Endothelial cell of umbilical vein (primary cell): ENCODE measurements at regions not wholly inside any gene's neighbourhood (a gene's known extent, or its start where the extent isn't known, plus 50 kb on each side); places are given as distances from the start of the nearest gene placed in this dataset.

Experiments
- BruUV-seq: library from RNA; stranded (reverse); fragments of 400-500 nt; replicated peaks from 2 replicates; lab custom pipeline; 2021; lab: Mats Ljungman, UMichigan
- CTCF ChIA-PET: fragments of 300-600, 350-600 bp; sonication (Branson Sonifier 250); formaldehyde crosslinking; loops from one replicate; lab custom pipeline; 2021; ENCODE audit warnings: antibody characterized with exemption, inconsistent platforms; lab: Charles Lee
- POLR2A ChIA-PET: fragments of 300-600, 350-600 bp; sonication (Branson Sonifier 250); formaldehyde crosslinking; loops from one replicate; lab custom pipeline; 2021; ENCODE audit warnings: antibody characterized with exemption, inconsistent platforms; lab: Charles Lee
- DNase-seq: peaks from one replicate; pipeline ENCODE4 v3.0.0-alpha.2; 2011; ENCODE audit warnings: low read depth, low spot score
- FAIRE-seq: peaks from 2 replicates; lab custom pipeline; 2011; peaks lifted over from hg19 to GRCh38; lab: Jason Lieb, UNC
- H2AFZ ChIP-seq: 2 replicates; pipeline ENCODE4 v1.6.0; 2012; ENCODE audit warnings: low read depth, low read length, control low read depth, inconsistent platforms
- H3K27ac ChIP-seq: 2 replicates; pipeline ENCODE4 v1.5.1; 2011; ENCODE audit warnings: low read depth, mild to moderate bottlenecking, control low read depth, low read length, moderate library complexity; ENCODE audit not compliant: insufficient read depth
- H3K27me3 ChIP-seq, 2 experiments: 2 replicates each; pipeline versions ENCODE4 v1.6.0 to v1.6.1; 2011; ENCODE audit warnings: low read length in 2 of 2, mixed read lengths in 1 of 2; ENCODE audit not compliant: control insufficient read depth in 2 of 2, insufficient read depth in 2 of 2
- H3K36me3 ChIP-seq, 2 experiments: 2 replicates in 1 of 2; 3 replicates in 1 of 2; pipeline ENCODE4 v1.5.1; 2011; ENCODE audit warnings: low read length in 2 of 2, mild to moderate bottlenecking in 1 of 2, moderate library complexity in 1 of 2; ENCODE audit not compliant: control insufficient read depth in 2 of 2, insufficient read depth in 2 of 2; ENCODE audit errors: extremely low read depth in 1 of 2
- H3K4me1 ChIP-seq: 3 replicates; pipeline ENCODE4 v1.5.1; 2011; ENCODE audit warnings: mild to moderate bottlenecking, low read length; ENCODE audit not compliant: control insufficient read depth, insufficient read depth; ENCODE audit errors: extremely low read depth
- H3K4me2 ChIP-seq: 2 replicates; pipeline ENCODE4 v1.6.1; 2011; ENCODE audit warnings: low read length, control low read depth, mixed read lengths; ENCODE audit not compliant: insufficient read depth
- H3K4me3 ChIP-seq, 3 experiments: fragments of 200-600 bp in 1 of 3; sonication (generic), shearing (Covaris generic) in 1 of 3; replicated peaks in 1 of 3; 2 replicates each; pipeline ENCODE4 v1.5.1; 2011 to 2016; ENCODE audit warnings: control low read depth in 3 of 3, low read length in 3 of 3, mild to moderate bottlenecking in 2 of 3, inconsistent platforms in 1 of 3, low read depth in 1 of 3, moderate library complexity in 1 of 3; ENCODE audit not compliant: insufficient read depth in 1 of 3
- H3K79me2 ChIP-seq: 2 replicates; pipeline ENCODE4 v1.6.0; 2012; ENCODE audit warnings: low read length, inconsistent platforms; ENCODE audit not compliant: control insufficient read depth, insufficient read depth
- H3K9ac ChIP-seq: replicated peaks from 2 replicates; pipeline ENCODE3; 2011; ENCODE audit warnings: low read length, control low read depth; ENCODE audit not compliant: insufficient read depth; ENCODE audit errors: extremely low read depth
- H3K9me1 ChIP-seq: replicated peaks from 3 replicates; pipeline ENCODE4 v1.6.0; 2011; ENCODE audit warnings: mild to moderate bottlenecking, low read length; ENCODE audit not compliant: control insufficient read depth, insufficient read depth; ENCODE audit errors: extremely low read depth
- H3K9me3 ChIP-seq: replicated peaks from 2 replicates; pipeline ENCODE4 v1.5.1; 2012; ENCODE audit warnings: low read length, inconsistent platforms; ENCODE audit not compliant: control insufficient read depth, insufficient read depth
- H4K20me1 ChIP-seq: replicated peaks from 2 replicates; pipeline ENCODE3; 2011; ENCODE audit warnings: mild to moderate bottlenecking, low read length; ENCODE audit not compliant: control insufficient read depth, insufficient read depth; ENCODE audit errors: extremely low read depth
- CTCF ChIP-seq, 2 donors: IDR thresholded peaks; 1 replicate in 1 of 2; 2 replicates in 1 of 2; pipeline ENCODE4 v1.5.1; 2011; ENCODE audit warnings: low read length in 2 of 2, mild to moderate bottlenecking in 2 of 2, moderate library complexity in 2 of 2, control low read depth in 1 of 2, inconsistent platforms in 1 of 2, low read depth in 1 of 2; ENCODE audit not compliant: insufficient read depth in 1 of 2; ENCODE audit errors: extremely low read depth in 1 of 2
- EZH2 ChIP-seq: IDR thresholded peaks from 2 replicates; pipeline ENCODE4 v1.6.1; 2012; ENCODE audit warnings: borderline replicate concordance, low read depth, mild to moderate bottlenecking, moderate library complexity, low read length, inconsistent platforms; ENCODE audit not compliant: severe bottlenecking
- FOS ChIP-seq: IDR thresholded peaks from 2 replicates; pipeline ENCODE4 v1.6.1; 2011; ENCODE audit warnings: mild to moderate bottlenecking, low read length, moderate library complexity, borderline replicate concordance; ENCODE audit not compliant: insufficient read depth
- GATA2 ChIP-seq: IDR thresholded peaks from 2 replicates; pipeline ENCODE4 v1.7.0; 2011; ENCODE audit warnings: low read depth, mild to moderate bottlenecking, moderate library complexity, mixed read lengths, low read length; ENCODE audit not compliant: insufficient read length, insufficient read depth
- JUN ChIP-seq: IDR thresholded peaks from 2 replicates; pipeline ENCODE4 v1.6.1; 2011; ENCODE audit warnings: borderline replicate concordance, low read depth; ENCODE audit not compliant: insufficient read length, insufficient read depth
- MAX ChIP-seq: IDR thresholded peaks from 2 replicates; pipeline ENCODE4 v1.6.1; 2011; ENCODE audit not compliant: insufficient read depth, insufficient read length
- MYC ChIP-seq: IDR thresholded peaks from one replicate; pipeline ENCODE4 v1.6.1; 2011; ENCODE audit warnings: mild to moderate bottlenecking, low read depth, low read length
- POLR2A ChIP-seq: IDR thresholded peaks from 2 replicates; pipeline ENCODE4 v1.6.1; 2012; ENCODE audit warnings: low read depth, mild to moderate bottlenecking, control low read depth, low read length
- POLR2AphosphoS5 ChIP-seq: IDR thresholded peaks from 2 replicates; pipeline ENCODE4 v1.6.1; 2012; ENCODE audit warnings: low read depth, mild to moderate bottlenecking, control low read depth, low read length, moderate library complexity; ENCODE audit not compliant: insufficient read depth
- dilution Hi-C: fragments of 300-500 bp; cut with MboI; formaldehyde crosslinking; loops from one replicate; pipeline ENCODE4 v1.15.0; 2019; ENCODE audit warnings: low sequenced_read_pairs; ENCODE audit not compliant: extremely low pct_ligation_motif_present
- intact Hi-C: fragments of 100-400 bp; cut with micrococcal nuclease; formaldehyde crosslinking; loops from one replicate; pipeline ENCODE4 v1.10.0; 2022

GRCh38 chr1:43074709-43075108 is 97.4 kb downstream of the EBNA1BP2 start:
- no peaks in the 10 kb centered on the region for H3K27me3 ChIP-seq
- DNase-seq, result no peak
- no peaks in the 10 kb centered on the region for H3K79me2 ChIP-seq
- no peak overlapping the region for H3K4me2 ChIP-seq
- dilution Hi-C loops (loop anchor here (25.0 kb wide), 1 partner anchor 162 kb away; no protein-coding TSS in a partner anchor), intact Hi-C loops (no loop called here)
- H2AFZ ChIP-seq, result no peak overlapping the region
- no peaks in the 10 kb centered on the region for H3K9me1 ChIP-seq
- no peaks in the 10 kb centered on the region for H3K36me3 ChIP-seq
- TF ChIP-seq EZH2 (no peak), MAX (no peak), GATA2 (no peak), POLR2A (no peak), POLR2AphosphoS5 (no peak), JUN (no peak), FOS (no peak), CTCF (IDR thresholded peaks at IDR 0.05; ENCODE audit: extremely low read depth in 1 of 2, insufficient read depth in 1 of 2, low read depth in 1 of 2, low read length in 2 of 2) (no peak), MYC (no peak)
- no peak overlapping the region for H3K9ac ChIP-seq
- no peak for FAIRE-seq
- H3K9me3 ChIP-seq, result no peaks in the 10 kb centered on the region
- BruUV-seq, result no TSS peak
- CTCF ChIA-PET, result interaction anchor here (0.7 to 9.4 kb wide), 12 partner anchors 10 to 496 kb away, joined by 3 to 1298 read pairs (median 6); no protein-coding TSS in a partner anchor
- H4K20me1 ChIP-seq, result no peaks in the 10 kb centered on the region
- no peak overlapping the region for H3K27ac ChIP-seq
- H3K4me3 ChIP-seq, result no peak overlapping the region
- H3K4me1 ChIP-seq, result no peaks in the 10 kb centered on the region
- POLR2A ChIA-PET, result no interaction called here
